Peyer's patch (tissue), 4 donors: ENCODE measurements at regions not wholly inside any gene's neighbourhood (a gene's known extent, or its start where the extent isn't known, plus 50 kb on each side); places are given as distances from the start of the nearest gene placed in this dataset.

Source experiments
- CTCF ChIP-seq, 6 experiments: fragments of 450-650 bp in 4 of 6; fragments of 200-600 bp in 2 of 6; sonication (generic) in 1 of 6; IDR thresholded peaks; one replicate each; pipeline ENCODE4 v1.5.1; 2017 to 2019; ENCODE audit warnings: antibody characterized with exemption in 6 of 6, mild to moderate bottlenecking in 3 of 6, moderate library complexity in 1 of 6
- POLR2A ChIP-seq, 2 donors: fragments of 450-650 bp; IDR thresholded peaks; one replicate each; pipeline ENCODE4 v1.5.1; 2017; ENCODE audit warnings: antibody characterized with exemption in 2 of 2, mild to moderate bottlenecking in 2 of 2, moderate library complexity in 2 of 2

- no peak for TF ChIP-seq CTCF (IDR thresholded peaks at IDR 0.05)
- TF ChIP-seq POLR2A (IDR thresholded peaks at IDR 0.05) = no peak
Measured at GRCh38 chr21:38667291-38667870, 138.3 kb upstream of the ETS2 start.
